Loucy (cell line): ENCODE measurements at regions not wholly inside any gene's neighbourhood (a gene's known extent, or its start where the extent isn't known, plus 50 kb on each side); places are given as distances from the start of the nearest gene placed in this dataset.

Experiments used
- H2AFZ ChIP-seq: fragments of 200-600 bp; sonication (generic); 2 replicates; pipeline ENCODE4 v1.6.0; 2016; ENCODE audit warnings: antibody characterized with exemption, mild to moderate bottlenecking, low read length, moderate library complexity
- H3F3A ChIP-seq: fragments of 200-600 bp; 2 replicates; pipeline ENCODE4 v1.6.0; 2016; ENCODE audit warnings: antibody characterized with exemption, low read depth, mild to moderate bottlenecking
- H3K27me3 ChIP-seq: fragments of 200-600 bp; sonication (generic); 2 replicates; pipeline ENCODE4 v1.6.1; 2014; ENCODE audit warnings: low read length, mild to moderate bottlenecking; ENCODE audit not compliant: insufficient read depth, poor library complexity, severe bottlenecking
- H3K36me3 ChIP-seq: fragments of 200-600 bp; sonication (generic); 2 replicates; pipeline ENCODE4 v1.6.1; 2016; ENCODE audit warnings: low read length; ENCODE audit not compliant: insufficient read depth
- H3K4me1 ChIP-seq: fragments of 200-600 bp; sonication (generic); 2 replicates; pipeline ENCODE4 v1.5.1; 2014; ENCODE audit warnings: low read length, mild to moderate bottlenecking; ENCODE audit not compliant: insufficient read depth, poor library complexity, severe bottlenecking
- H3K4me2 ChIP-seq: fragments of 200-600 bp; sonication (generic); 2 replicates; pipeline ENCODE4 v1.6.0; 2014; ENCODE audit warnings: antibody characterized with exemption, low read length, low read depth, mild to moderate bottlenecking; ENCODE audit not compliant: poor library complexity, severe bottlenecking
- H3K4me3 ChIP-seq: fragments of 200-600 bp; sonication (generic); 2 replicates; pipeline ENCODE4 v1.5.1; 2014; ENCODE audit warnings: low read length, mild to moderate bottlenecking, mixed read lengths; ENCODE audit not compliant: poor library complexity, severe bottlenecking
- H3K79me2 ChIP-seq: fragments of 200-600 bp; sonication (generic); 2 replicates; pipeline ENCODE4 v1.6.1; 2014; ENCODE audit warnings: low read length; ENCODE audit not compliant: insufficient read depth
- H3K9ac ChIP-seq: fragments of 200-600 bp; sonication (generic); 2 replicates; pipeline ENCODE4 v1.6.0; 2014; ENCODE audit warnings: mild to moderate bottlenecking, low read depth, low read length, moderate library complexity; ENCODE audit not compliant: poor library complexity, severe bottlenecking
- H3K9me2 ChIP-seq: fragments of 200-600 bp; sonication (generic); replicated peaks from 2 replicates; pipeline ENCODE4 v1.6.1; 2016; ENCODE audit warnings: low read depth, low read length, mixed read lengths
- H3K9me3 ChIP-seq: fragments of 200-600 bp; sonication (generic); 2 replicates; pipeline ENCODE4 v1.6.1; 2014; ENCODE audit warnings: mild to moderate bottlenecking, antibody characterized with exemption, low read length, low read depth; ENCODE audit not compliant: insufficient read depth
- H4K20me1 ChIP-seq: fragments of 200-600 bp; sonication (generic); 2 replicates; pipeline ENCODE4 v1.6.0; 2014; ENCODE audit warnings: antibody characterized with exemption, low read length, mild to moderate bottlenecking; ENCODE audit not compliant: insufficient read depth, poor library complexity, severe bottlenecking
- EZH2phosphoT487 ChIP-seq: fragments of 200-600 bp; IDR thresholded peaks from 2 replicates; pipeline ENCODE4 v1.6.1; 2018; ENCODE audit warnings: antibody characterized with exemption, mild to moderate bottlenecking, moderate library complexity, borderline replicate concordance
- TF ChIP-seq, protein P1 (sequence below): fragments of 200-600 bp; sonication (generic); conservative IDR thresholded peaks from 2 replicates; pipeline ENCODE4 v1.5.1; 2014; ENCODE audit warnings: mild to moderate bottlenecking, antibody characterized with exemption, low read length

DNA sequence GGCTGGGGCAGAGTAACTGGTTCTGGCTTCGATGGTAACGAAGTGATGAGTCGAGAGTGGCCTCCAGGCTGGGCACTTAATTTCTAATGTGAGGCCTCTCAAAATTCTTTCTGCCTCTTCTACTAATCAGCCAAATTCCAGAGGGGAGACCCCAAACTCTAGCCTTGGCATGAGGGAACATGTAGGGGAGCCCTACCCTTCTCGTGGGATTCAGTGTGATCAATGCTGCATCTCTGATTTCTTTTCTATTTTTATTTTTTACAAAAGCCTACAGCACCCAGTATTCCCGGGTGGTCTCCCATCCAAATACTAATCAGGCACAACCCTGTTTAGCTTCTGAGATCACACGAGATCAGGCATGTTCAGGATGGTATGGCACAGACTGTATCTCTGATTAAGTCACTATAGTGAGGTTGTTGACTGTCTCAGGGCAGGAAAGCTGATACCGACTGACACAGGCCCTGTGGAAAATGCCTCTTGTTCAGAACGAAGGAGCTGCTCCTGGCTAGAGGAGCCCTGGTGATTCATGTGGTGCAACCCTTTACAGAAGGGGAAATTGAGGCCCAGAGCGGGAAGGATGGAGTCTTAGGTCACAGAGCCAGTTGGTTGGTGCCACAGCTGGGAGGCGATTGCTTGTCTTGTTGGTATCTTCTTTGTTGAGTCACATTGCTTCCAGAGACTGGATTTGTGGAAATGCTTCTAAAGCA, 126.3 kb upstream of the HS6ST1 start:
- Histone ChIP-seq H3K4me1 (peaks cover 31% of the 10 kb centered on the region), H3F3A (no peaks in the 10 kb centered on the region), H3K9me2 (no peaks in the 10 kb centered on the region), H2AFZ (no peak overlapping the region), H3K4me2 (no peak overlapping the region), H3K27me3 (no peaks in the 10 kb centered on the region), H3K4me3 (no peak overlapping the region), H4K20me1 (no peaks in the 10 kb centered on the region), H3K79me2 (no peaks in the 10 kb centered on the region), H3K36me3 (no peaks in the 10 kb centered on the region), H3K9me3 (no peaks in the 10 kb centered on the region), H3K9ac (peak overlapping the region; percentile 9)
- TF ChIP-seq, protein P1, sequence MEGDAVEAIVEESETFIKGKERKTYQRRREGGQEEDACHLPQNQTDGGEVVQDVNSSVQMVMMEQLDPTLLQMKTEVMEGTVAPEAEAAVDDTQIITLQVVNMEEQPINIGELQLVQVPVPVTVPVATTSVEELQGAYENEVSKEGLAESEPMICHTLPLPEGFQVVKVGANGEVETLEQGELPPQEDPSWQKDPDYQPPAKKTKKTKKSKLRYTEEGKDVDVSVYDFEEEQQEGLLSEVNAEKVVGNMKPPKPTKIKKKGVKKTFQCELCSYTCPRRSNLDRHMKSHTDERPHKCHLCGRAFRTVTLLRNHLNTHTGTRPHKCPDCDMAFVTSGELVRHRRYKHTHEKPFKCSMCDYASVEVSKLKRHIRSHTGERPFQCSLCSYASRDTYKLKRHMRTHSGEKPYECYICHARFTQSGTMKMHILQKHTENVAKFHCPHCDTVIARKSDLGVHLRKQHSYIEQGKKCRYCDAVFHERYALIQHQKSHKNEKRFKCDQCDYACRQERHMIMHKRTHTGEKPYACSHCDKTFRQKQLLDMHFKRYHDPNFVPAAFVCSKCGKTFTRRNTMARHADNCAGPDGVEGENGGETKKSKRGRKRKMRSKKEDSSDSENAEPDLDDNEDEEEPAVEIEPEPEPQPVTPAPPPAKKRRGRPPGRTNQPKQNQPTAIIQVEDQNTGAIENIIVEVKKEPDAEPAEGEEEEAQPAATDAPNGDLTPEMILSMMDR = no peak
- TF ChIP-seq EZH2phosphoT487 = no peak

DNA sequence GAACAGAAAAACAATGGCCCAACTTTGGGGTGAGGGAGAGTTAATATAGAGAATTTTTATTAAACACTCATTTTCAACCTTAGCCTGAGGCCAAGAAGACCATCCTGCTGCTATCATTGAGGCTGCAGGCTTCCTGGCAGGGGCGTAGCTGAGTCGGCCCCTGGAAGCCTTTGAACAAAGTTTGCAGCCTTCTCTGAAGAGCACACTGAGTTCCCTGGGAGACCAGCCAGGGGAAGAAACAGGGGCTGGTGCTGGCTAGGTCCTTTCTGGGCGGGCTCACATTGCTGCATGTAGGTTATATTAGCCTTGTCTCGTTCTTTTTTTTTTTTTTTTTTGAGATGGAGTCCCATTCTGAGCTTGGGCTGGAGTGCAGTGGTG, 126.8 kb upstream of the HS6ST1 start:
- peaks cover 26% of the 10 kb centered on the region for H3K4me1 ChIP-seq
- no peaks in the 10 kb centered on the region for H4K20me1 ChIP-seq
- TF ChIP-seq, protein P1 = no peak
- no peak for TF ChIP-seq EZH2phosphoT487
- no peaks in the 10 kb centered on the region for H3K27me3 ChIP-seq
- H3K4me3 ChIP-seq = no peak overlapping the region
- no peaks in the 10 kb centered on the region for H3F3A ChIP-seq
- no peaks in the 10 kb centered on the region for H3K36me3 ChIP-seq
- no peak overlapping the region for H2AFZ ChIP-seq
- no peaks in the 10 kb centered on the region for H3K9me3 ChIP-seq
- H3K4me2 ChIP-seq = no peak overlapping the region
- H3K9ac ChIP-seq = peak overlapping the region; percentile 9
- no peaks in the 10 kb centered on the region for H3K9me2 ChIP-seq
- H3K79me2 ChIP-seq = no peaks in the 10 kb centered on the region

DNA sequence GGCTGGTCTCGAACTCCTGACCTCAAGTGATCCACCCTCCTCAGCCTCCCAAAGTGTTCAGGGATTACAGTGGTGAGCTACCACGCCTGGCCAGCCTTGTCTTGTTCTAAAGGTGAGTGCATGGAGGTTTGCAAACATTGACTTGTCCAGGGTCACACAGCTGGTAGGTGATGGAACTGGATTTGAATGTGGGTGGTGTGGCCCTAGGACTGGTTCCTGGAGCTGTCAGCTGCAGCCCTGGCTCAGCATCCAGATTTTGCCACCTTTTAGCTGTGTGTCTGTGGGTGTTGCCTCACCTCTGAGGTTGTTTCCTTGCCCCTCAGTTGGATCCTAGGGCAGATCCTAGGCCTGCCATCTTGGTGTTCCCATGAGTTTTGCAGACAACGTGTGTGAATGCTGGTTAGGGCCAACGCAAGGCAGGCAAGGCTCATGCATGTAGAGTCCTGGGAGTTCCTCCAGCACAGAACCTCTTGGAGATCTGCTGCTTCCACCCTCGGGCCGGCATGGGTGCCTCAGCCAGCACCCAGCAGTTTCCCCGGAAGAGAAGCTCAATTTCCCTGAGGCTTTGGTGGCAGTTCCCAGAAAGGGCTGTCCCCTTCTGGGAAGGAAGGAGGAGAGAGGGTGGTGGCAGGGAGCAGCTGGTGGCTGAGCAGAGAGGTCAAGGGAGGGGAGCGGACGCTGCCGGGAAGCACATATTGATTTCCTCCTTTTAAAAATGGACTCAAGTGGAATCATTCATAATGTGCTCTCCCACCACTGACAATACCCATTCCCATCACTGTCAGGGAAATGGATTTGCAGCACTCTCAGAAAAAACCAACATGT, 127.6 kb upstream of the HS6ST1 start:
- H3K9me2 ChIP-seq = no peaks in the 10 kb centered on the region
- H2AFZ ChIP-seq = no peak overlapping the region
- TF ChIP-seq, protein P1 = no peak
- TF ChIP-seq EZH2phosphoT487 = no peak
- H3K27me3 ChIP-seq = no peaks in the 10 kb centered on the region
- H3K9me3 ChIP-seq = no peaks in the 10 kb centered on the region
- H3K4me3 ChIP-seq = no peak overlapping the region
- no peaks in the 10 kb centered on the region for H3K36me3 ChIP-seq
- no peak overlapping the region for H3K9ac ChIP-seq
- H3F3A ChIP-seq = no peaks in the 10 kb centered on the region
- H3K4me1 ChIP-seq = peaks cover 20% of the 10 kb centered on the region
- no peaks in the 10 kb centered on the region for H3K79me2 ChIP-seq
- no peaks in the 10 kb centered on the region for H4K20me1 ChIP-seq
- no peak overlapping the region for H3K4me2 ChIP-seq
